Smooth muscle cell (in vitro differentiated cells): ENCODE measurements at regions not wholly inside any gene's neighbourhood (a gene's known extent, or its start where the extent isn't known, plus 50 kb on each side); places are given as distances from the start of the nearest gene placed in this dataset.

Experiments
- DNase-seq: peaks from one replicate; lab custom pipeline; 2025; ENCODE audit not compliant: unreplicated experiment; lab: John Stamatoyannopoulos, UW
- H2AFZ ChIP-seq: fragments of 200-600 bp; sonication (generic); 2 replicates; pipeline ENCODE4 v1.6.0; 2016; ENCODE audit warnings: antibody characterized with exemption, low read depth, mild to moderate bottlenecking
- H3F3A ChIP-seq: fragments of 200-600 bp; sonication (generic); 2 replicates; pipeline ENCODE4 v1.6.0; 2017; ENCODE audit warnings: antibody characterized with exemption, low read depth
- H3K27ac ChIP-seq: fragments of 200-600 bp; sonication (generic); 2 replicates; pipeline ENCODE4 v1.5.1; 2016; ENCODE audit warnings: low read depth, mild to moderate bottlenecking
- H3K27me3 ChIP-seq: fragments of 200-600 bp; sonication (generic); 2 replicates; pipeline ENCODE4 v1.6.1; 2016; ENCODE audit warnings: low read depth, mild to moderate bottlenecking
- H3K36me3 ChIP-seq: fragments of 200-600 bp; sonication (generic); 2 replicates; pipeline ENCODE4 v1.5.1; 2016; ENCODE audit warnings: low read depth
- H3K4me1 ChIP-seq: fragments of 200-600 bp; sonication (generic); 2 replicates; pipeline ENCODE4 v1.5.1; 2016; ENCODE audit warnings: low read depth
- H3K4me2 ChIP-seq: fragments of 200-600 bp; sonication (generic); 2 replicates; pipeline ENCODE4 v1.6.0; 2016; ENCODE audit warnings: mild to moderate bottlenecking
- H3K4me3 ChIP-seq: fragments of 200-600 bp; sonication (generic); 2 replicates; pipeline ENCODE4 v1.5.1; 2016; ENCODE audit warnings: mild to moderate bottlenecking
- H3K79me2 ChIP-seq: fragments of 200-600 bp; sonication (generic); 2 replicates; pipeline ENCODE4 v1.6.0; 2016; ENCODE audit warnings: low read depth, mild to moderate bottlenecking
- H3K9ac ChIP-seq: fragments of 200-600 bp; sonication (generic); 2 replicates; pipeline ENCODE4 v1.6.0; 2016; ENCODE audit warnings: low read depth
- H3K9me3 ChIP-seq: fragments of 200-600 bp; sonication (generic); replicated peaks from 2 replicates; pipeline ENCODE4 v1.5.1; 2016; ENCODE audit warnings: low read depth
- H4K20me1 ChIP-seq: fragments of 200-600 bp; sonication (generic); 2 replicates; pipeline ENCODE4 v1.6.0; 2016; ENCODE audit warnings: low read depth
- WGBS: methylation state at CpG from one replicate; pipeline ENCODE4 v1.1.7; 2016; ENCODE audit warnings: low lambda C conversion rate; 5-methylcytosine and 5-hydroxymethylcytosine counted together
- TF ChIP-seq, protein P1 (sequence below): fragments of 200-600 bp; sonication (generic); IDR thresholded peaks from 2 replicates; pipeline ENCODE4 v1.5.1; 2017; ENCODE audit warnings: borderline replicate concordance, mild to moderate bottlenecking, antibody characterized with exemption; ENCODE audit not compliant: insufficient read depth, poor library complexity, severe bottlenecking

DNA sequence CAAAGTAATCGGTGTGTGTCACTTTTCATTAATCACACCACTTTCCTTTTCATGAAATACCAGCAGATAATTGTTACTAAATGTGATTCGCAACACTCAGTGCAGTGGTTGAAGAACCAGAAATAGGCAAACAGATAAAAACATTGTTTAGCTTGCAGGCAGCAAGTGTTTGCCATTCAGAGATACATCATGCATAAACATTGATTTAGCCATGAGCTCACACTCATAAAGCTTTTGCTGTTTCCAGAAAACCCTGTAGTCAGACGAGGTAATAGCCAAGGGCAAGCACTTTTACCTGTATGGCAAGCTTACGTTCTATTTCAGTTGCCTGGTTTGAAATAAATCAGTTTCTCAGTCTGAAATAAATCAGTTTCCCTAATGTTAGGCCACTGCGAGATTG lies 542.0 kb upstream of the TENM3 start:
- 78% methylated on average over 5 of the region's 5 CpGs for WGBS
- no peaks in the 10 kb centered on the region for H3K36me3 ChIP-seq
- H3K9me3 ChIP-seq, result no peaks in the 10 kb centered on the region
- DNase-seq, result no peak
- H3K27ac ChIP-seq, result no peak overlapping the region
- H3K79me2 ChIP-seq, result no peaks in the 10 kb centered on the region
- H3K4me3 ChIP-seq, result no peak overlapping the region
- no peaks in the 10 kb centered on the region for H3K4me1 ChIP-seq
- TF ChIP-seq, protein P1, sequence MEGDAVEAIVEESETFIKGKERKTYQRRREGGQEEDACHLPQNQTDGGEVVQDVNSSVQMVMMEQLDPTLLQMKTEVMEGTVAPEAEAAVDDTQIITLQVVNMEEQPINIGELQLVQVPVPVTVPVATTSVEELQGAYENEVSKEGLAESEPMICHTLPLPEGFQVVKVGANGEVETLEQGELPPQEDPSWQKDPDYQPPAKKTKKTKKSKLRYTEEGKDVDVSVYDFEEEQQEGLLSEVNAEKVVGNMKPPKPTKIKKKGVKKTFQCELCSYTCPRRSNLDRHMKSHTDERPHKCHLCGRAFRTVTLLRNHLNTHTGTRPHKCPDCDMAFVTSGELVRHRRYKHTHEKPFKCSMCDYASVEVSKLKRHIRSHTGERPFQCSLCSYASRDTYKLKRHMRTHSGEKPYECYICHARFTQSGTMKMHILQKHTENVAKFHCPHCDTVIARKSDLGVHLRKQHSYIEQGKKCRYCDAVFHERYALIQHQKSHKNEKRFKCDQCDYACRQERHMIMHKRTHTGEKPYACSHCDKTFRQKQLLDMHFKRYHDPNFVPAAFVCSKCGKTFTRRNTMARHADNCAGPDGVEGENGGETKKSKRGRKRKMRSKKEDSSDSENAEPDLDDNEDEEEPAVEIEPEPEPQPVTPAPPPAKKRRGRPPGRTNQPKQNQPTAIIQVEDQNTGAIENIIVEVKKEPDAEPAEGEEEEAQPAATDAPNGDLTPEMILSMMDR, result no peak
- H2AFZ ChIP-seq, result no peak overlapping the region
- H3K27me3 ChIP-seq, result no peaks in the 10 kb centered on the region
- H3F3A ChIP-seq, result no peaks in the 10 kb centered on the region
- no peak overlapping the region for H3K4me2 ChIP-seq
- no peak overlapping the region for H3K9ac ChIP-seq
- no peaks in the 10 kb centered on the region for H4K20me1 ChIP-seq

DNA sequence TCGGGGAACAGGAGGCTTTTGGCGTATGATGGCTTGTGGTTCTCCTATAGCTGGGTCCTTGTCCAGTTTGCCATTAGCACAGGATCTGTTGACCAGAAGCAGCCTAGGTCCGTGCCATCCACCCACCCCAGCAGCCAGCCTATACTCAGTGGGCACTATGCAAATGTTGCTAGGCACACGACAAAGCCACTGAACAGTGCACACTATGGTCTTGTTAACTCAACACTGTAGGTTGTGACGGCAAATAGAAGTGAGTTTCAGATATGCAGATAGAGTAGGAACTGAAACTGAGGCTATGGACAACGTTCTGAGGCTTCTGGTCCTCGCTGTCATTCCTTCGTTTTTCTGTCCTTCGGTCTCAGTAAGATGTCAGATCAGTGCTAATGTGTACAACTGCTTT lies 541.3 kb upstream of the TENM3 start:
- no peaks in the 10 kb centered on the region for H3K4me1 ChIP-seq
- TF ChIP-seq, protein P1, result no peak
- WGBS, result 87% methylated on average over 9 of the region's 9 CpGs

DNA sequence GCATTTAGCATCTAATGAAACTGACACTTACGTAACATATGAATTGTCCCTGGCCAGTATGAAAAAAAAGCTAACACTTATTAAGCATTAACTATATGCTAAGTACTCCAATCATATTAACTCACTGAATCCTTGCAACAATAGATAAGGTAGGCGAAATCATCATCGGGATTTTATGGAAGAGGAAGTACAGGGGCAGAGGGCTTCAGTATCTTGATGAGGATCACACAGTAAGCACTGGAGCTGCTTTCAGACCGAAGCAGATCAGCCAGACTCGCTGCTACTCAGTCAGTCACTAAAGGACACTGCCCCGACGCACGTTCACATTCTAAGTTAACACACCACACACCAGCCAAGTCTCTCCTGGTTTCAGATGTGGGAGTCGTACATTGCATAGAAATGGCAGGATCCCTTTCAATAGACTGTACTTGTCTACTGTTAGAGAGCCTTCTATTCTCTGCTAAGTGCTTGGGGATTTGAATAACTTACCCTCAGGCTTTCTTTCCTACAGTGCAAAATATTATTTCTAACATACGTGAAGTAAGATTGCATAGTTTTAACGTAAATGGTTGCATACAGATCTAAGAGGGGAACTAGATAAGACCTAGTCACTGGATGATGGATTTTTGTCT lies 540.2 kb upstream of the TENM3 start:
- 52% methylated on average over 11 of the region's 11 CpGs for WGBS
- Histone ChIP-seq H3K4me3 (no peak overlapping the region), H4K20me1 (no peaks in the 10 kb centered on the region), H3K9me3 (no peaks in the 10 kb centered on the region), H3K36me3 (no peaks in the 10 kb centered on the region), H3F3A (no peaks in the 10 kb centered on the region), H3K4me2 (peak overlapping the region; percentile 29), H2AFZ (peak overlapping the region; percentile 10), H3K9ac (no peak overlapping the region), H3K27ac (no peak overlapping the region), H3K79me2 (no peaks in the 10 kb centered on the region), H3K27me3 (peaks cover 3% of the 10 kb centered on the region), H3K4me1 (no peaks in the 10 kb centered on the region)
- TF ChIP-seq, protein P1, result no peak
- no peak for DNase-seq

More for the DNA sequence above, 541.3 kb upstream of the TENM3 start:
- H3K4me3 ChIP-seq, result no peak overlapping the region
- no peak overlapping the region for H3K9ac ChIP-seq
- H3F3A ChIP-seq, result no peaks in the 10 kb centered on the region
- H3K9me3 ChIP-seq, result no peaks in the 10 kb centered on the region
- H3K79me2 ChIP-seq, result no peaks in the 10 kb centered on the region
- no peaks in the 10 kb centered on the region for H4K20me1 ChIP-seq
- DNase-seq, result no peak
- no peak overlapping the region for H3K4me2 ChIP-seq
- H3K27ac ChIP-seq, result no peak overlapping the region
- H3K27me3 ChIP-seq, result no peaks in the 10 kb centered on the region
- H2AFZ ChIP-seq, result no peak overlapping the region
- no peaks in the 10 kb centered on the region for H3K36me3 ChIP-seq

DNA sequence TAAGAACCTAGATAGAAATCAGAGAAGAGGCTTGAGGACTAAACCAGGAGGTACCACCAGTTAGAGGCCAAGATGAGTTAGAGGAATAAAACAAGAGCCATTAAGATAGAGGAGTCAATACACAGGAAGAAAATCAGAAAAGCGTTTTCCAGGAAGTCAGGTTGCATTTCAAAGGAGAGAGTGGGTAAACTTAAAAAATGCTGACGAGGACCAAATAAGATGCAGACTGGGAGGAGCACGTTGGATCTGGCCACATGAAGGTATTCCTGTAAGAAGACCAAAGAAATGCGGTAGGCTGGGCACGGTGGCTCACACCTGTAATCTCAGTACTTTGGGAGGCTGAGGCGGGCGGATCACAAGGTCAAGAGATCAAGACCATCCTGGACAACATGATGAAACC lies 533.1 kb upstream of the TENM3 start:
- no peak overlapping the region for H2AFZ ChIP-seq
- H3K4me1 ChIP-seq, result no peaks in the 10 kb centered on the region
- no peak overlapping the region for H3K4me2 ChIP-seq
- WGBS, result 93% methylated on average over 7 of the region's 7 CpGs
- H3K79me2 ChIP-seq, result no peaks in the 10 kb centered on the region
- H4K20me1 ChIP-seq, result no peaks in the 10 kb centered on the region
- no peaks in the 10 kb centered on the region for H3K9me3 ChIP-seq
- TF ChIP-seq, protein P1, result no peak
- H3K4me3 ChIP-seq, result no peak overlapping the region
- H3K36me3 ChIP-seq, result no peaks in the 10 kb centered on the region
- H3K9ac ChIP-seq, result no peak overlapping the region
- no peak overlapping the region for H3K27ac ChIP-seq
- H3K27me3 ChIP-seq, result peaks cover 3% of the 10 kb centered on the region
- DNase-seq, result no peak
- no peaks in the 10 kb centered on the region for H3F3A ChIP-seq
